ENCODE measurements at regions not wholly inside any gene's neighbourhood (a gene's known extent, or its start where the extent isn't known, plus 50 kb on each side); places are given as distances from the start of the nearest gene placed in this dataset.

DNA sequence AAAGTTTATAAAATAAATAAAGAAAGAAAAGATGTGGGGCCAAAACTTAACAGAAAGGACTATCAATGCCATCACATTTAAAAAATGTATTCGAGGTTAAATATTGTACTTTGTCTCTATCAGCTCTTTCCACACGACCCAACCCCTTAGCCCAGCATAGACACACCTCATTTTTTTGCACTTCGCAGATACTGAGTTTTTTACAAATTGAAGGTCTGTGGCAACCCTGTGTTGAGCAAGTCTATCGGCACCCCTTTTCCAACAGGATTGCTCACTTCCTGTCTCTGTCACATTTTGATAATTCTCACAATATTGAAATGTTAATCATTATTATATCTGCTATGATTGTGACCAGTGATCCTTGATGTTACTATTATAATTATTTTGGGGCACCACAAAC lies 151.6 kb upstream of the TBX20 start:
- ATAC-seq (replicated peaks in 1 of 2) (no peak), DNase-seq (no peak)
- Mint-ChIP-seq H3K4me3 (no peak overlapping the region), H3K27ac (no peak overlapping the region), H3K27me3 (ENCODE audit: low read depth) (peaks cover 5% of the 10 kb centered on the region), H3K9me3 (no peaks in the 10 kb centered on the region), H3K4me1 (ENCODE audit: low read depth) (no peaks in the 10 kb centered on the region), H3K36me3 (ENCODE audit: insufficient read depth in 2 of 2) (no peaks in the 10 kb centered on the region)

DNA sequence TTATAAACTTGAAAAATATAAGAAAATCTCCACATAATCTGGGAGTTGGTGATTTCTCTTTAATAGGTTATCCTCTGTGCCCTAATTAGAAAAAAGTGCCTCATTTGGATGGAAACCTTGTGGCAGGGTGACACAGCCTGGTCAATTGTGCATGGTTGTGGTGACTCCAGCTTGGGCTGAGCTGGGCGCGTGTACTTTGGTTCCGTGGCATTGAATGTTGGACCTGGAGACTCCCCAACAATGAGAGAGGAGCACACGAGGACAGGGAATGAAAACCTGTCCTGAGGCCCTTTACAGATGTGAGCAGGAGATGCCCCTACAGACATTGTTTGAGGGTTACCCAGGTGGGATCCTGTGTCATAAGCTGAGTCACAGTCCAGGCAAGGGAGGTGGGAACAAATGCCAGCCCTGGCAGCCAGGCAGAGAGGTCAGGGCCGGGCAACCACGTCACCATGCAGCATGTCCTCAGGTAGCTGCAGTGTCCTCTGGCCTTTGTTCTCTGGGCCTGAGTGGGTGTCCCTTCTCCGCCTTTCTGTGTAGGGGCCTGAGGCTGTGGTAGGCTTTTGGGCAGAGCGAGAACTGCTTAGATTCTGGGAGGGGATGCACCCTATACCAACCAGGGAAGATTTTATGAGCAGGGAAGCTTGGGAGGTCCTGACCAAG lies 147.4 kb upstream of the TBX20 start:
- Mint-ChIP-seq H3K4me3 (no peak overlapping the region), H3K36me3 (ENCODE audit: insufficient read depth in 2 of 2) (no peaks in the 10 kb centered on the region), H3K27ac (no peak overlapping the region), H3K9me3 (no peaks in the 10 kb centered on the region), H3K4me1 (ENCODE audit: low read depth) (no peaks in the 10 kb centered on the region), H3K27me3 (ENCODE audit: low read depth) (peaks cover 29% of the 10 kb centered on the region)
- DNase-seq (no peak), ATAC-seq (replicated peaks in 1 of 2) (no peak)

GRCh38 chr7:35399840-35400239 lies 145.9 kb upstream of the TBX20 start:
- H3K4me3 Mint-ChIP-seq: no peak overlapping the region
- DNase-seq (no peak), ATAC-seq (replicated peaks in 1 of 2) (no peak)
- no peaks in the 10 kb centered on the region for H3K9me3 Mint-ChIP-seq
- no peaks in the 10 kb centered on the region for H3K4me1 Mint-ChIP-seq (ENCODE audit: low read depth)
- peaks cover 34% of the 10 kb centered on the region for H3K27me3 Mint-ChIP-seq (ENCODE audit: low read depth)
- H3K27ac Mint-ChIP-seq: no peak overlapping the region
- no peaks in the 10 kb centered on the region for H3K36me3 Mint-ChIP-seq (ENCODE audit: insufficient read depth in 2 of 2)

DNA sequence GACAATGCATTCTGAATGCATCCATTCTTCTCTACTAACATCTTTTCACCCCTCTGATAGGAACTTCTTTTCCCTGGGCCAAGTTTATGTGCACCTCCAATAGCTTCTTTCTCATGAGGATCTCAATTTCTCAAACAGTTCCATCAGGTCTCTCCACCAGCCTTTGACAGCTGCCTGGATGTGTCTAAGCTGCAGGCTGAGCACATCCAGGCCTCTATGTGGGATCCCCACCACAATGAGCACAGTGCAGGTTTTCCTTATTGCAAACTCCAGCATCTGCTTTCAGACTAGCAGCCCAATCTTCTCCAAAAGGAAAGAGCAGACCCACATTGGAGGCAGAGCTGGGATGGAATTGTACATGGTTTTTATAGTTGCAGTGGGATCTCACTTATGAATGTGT lies 145.3 kb upstream of the TBX20 start:
- Mint-ChIP-seq H3K27me3 (ENCODE audit: low read depth) (peaks cover 35% of the 10 kb centered on the region), H3K4me3 (no peak overlapping the region), H3K27ac (no peak overlapping the region), H3K4me1 (ENCODE audit: low read depth) (no peaks in the 10 kb centered on the region), H3K9me3 (no peaks in the 10 kb centered on the region), H3K36me3 (ENCODE audit: insufficient read depth in 2 of 2) (no peaks in the 10 kb centered on the region)
- ATAC-seq (replicated peaks in 1 of 2) (no peak), DNase-seq (no peak)

- Mint-ChIP-seq H3K27ac (no peak overlapping the region), H3K27me3 (ENCODE audit: low read depth) (peaks cover 35% of the 10 kb centered on the region), H3K9me3 (no peaks in the 10 kb centered on the region), H3K4me1 (ENCODE audit: low read depth) (no peaks in the 10 kb centered on the region), H3K36me3 (ENCODE audit: insufficient read depth in 2 of 2) (no peaks in the 10 kb centered on the region), H3K4me3 (no peak overlapping the region)
- DNase-seq: no peak
- no peak for ATAC-seq (replicated peaks in 1 of 2)
Measured at GRCh38 chr7:35398518-35398917, 144.6 kb upstream of the TBX20 start.

GRCh38 chr7:35390146-35390545 lies 136.2 kb upstream of the TBX20 start:
- Mint-ChIP-seq H3K9me3 (no peaks in the 10 kb centered on the region), H3K4me1 (ENCODE audit: low read depth) (no peaks in the 10 kb centered on the region), H3K27ac (no peak overlapping the region), H3K36me3 (ENCODE audit: insufficient read depth in 2 of 2) (no peaks in the 10 kb centered on the region), H3K4me3 (no peak overlapping the region), H3K27me3 (ENCODE audit: low read depth) (peaks cover 8% of the 10 kb centered on the region)
- ATAC-seq (replicated peaks in 1 of 2): no peak
- no peak for DNase-seq

DNA sequence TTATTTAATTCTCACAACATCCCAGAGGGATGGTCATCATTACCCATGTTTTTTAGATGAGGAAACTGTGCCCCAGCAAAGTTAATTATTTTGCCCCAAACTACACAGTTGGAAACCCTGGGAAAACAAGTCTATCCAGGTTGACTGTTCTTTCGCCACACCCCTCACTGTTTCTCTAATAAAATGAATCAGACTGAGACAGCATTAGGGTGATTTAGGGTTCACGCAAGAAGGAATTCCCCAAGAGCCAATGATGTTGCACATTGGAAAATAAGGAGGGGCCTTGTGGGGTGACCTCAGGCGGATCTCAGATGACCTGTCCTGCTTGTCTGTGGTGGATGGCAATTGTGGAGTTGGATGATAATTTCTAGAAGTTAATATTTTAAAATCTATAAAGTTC lies 135.7 kb upstream of the TBX20 start:
- Mint-ChIP-seq H3K9me3 (no peaks in the 10 kb centered on the region), H3K4me3 (no peak overlapping the region), H3K27ac (no peak overlapping the region), H3K27me3 (ENCODE audit: low read depth) (peaks cover 8% of the 10 kb centered on the region), H3K36me3 (ENCODE audit: insufficient read depth in 2 of 2) (no peaks in the 10 kb centered on the region), H3K4me1 (ENCODE audit: low read depth) (no peaks in the 10 kb centered on the region)
- ATAC-seq (replicated peaks in 1 of 2) (no peak), DNase-seq (no peak)

GRCh38 chr7:35386816-35387706 lies 133.2 kb upstream of the TBX20 start:
- H3K27me3 Mint-ChIP-seq (ENCODE audit: low read depth): peaks cover 19% of the 10 kb centered on the region
- DNase-seq (no peak), ATAC-seq (replicated peaks in 1 of 2) (no peak)
- H3K27ac Mint-ChIP-seq: no peak overlapping the region
- no peak overlapping the region for H3K4me3 Mint-ChIP-seq
- H3K4me1 Mint-ChIP-seq (ENCODE audit: low read depth): no peaks in the 10 kb centered on the region
- no peaks in the 10 kb centered on the region for H3K9me3 Mint-ChIP-seq
- no peaks in the 10 kb centered on the region for H3K36me3 Mint-ChIP-seq (ENCODE audit: insufficient read depth in 2 of 2)

GRCh38 chr7:35386082-35386815 lies 132.3 kb upstream of the TBX20 start:
- ATAC-seq (replicated peaks in 1 of 2) (no peak), DNase-seq (no peak)
- Mint-ChIP-seq H3K9me3 (no peaks in the 10 kb centered on the region), H3K27ac (no peak overlapping the region), H3K4me3 (no peak overlapping the region), H3K27me3 (ENCODE audit: low read depth) (peaks cover 19% of the 10 kb centered on the region), H3K4me1 (ENCODE audit: low read depth) (no peaks in the 10 kb centered on the region), H3K36me3 (ENCODE audit: insufficient read depth in 2 of 2) (no peaks in the 10 kb centered on the region)

DNA sequence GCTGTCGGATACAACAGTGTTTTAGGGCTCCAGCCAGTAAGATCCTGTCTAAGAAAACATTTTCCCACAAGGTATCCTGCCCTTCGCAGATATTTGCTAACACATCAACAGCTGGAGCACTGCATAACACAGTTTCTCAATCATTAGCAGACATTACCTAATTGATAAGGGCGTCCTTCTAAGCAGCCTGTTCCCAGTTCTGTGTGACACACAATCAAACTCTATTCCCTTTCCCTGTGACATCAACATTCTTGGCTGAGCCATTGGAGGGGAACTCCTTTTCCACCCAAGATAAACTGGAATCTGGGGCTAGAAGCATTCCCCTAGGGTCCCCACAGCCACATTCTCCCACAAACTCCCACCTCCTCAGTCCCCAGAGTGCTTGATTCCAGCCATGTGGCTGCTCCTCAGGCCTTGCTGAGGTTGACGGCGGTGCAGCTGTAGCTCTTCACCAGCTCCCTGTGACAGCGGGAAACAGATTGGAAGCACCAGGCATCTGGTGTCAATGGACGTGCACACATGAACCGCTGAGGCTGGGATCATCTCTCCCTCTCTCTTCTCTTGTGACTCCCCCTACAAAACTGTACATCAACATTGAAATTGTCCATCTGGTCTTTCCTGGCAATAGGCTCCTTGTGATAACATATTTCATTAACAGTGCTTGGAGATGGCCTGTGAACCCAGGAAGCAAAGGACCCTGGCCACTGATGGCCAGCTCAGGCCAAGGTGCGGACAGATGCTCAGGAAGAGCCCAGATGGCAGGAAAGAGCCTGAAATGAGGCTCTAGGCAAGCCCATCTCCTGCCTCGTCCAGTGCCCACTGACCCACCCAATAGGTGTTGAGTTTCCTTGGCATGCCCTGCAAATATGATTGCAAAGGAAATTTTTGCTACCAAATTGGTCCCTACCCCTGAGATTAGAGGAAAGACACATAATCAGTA lies 131.1 kb upstream of the TBX20 start:
- Mint-ChIP-seq H3K4me1 (ENCODE audit: low read depth) (no peaks in the 10 kb centered on the region), H3K36me3 (ENCODE audit: insufficient read depth in 2 of 2) (no peaks in the 10 kb centered on the region), H3K9me3 (no peaks in the 10 kb centered on the region), H3K4me3 (no peak overlapping the region), H3K27me3 (ENCODE audit: low read depth) (peaks cover 19% of the 10 kb centered on the region), H3K27ac (no peak overlapping the region)
- no peak for ATAC-seq (replicated peaks in 1 of 2)
- DNase-seq: no peak

GRCh38 chr7:35380739-35381224 lies 126.9 kb upstream of the TBX20 start:
- Mint-ChIP-seq H3K4me1 (ENCODE audit: low read depth) (no peaks in the 10 kb centered on the region), H3K27me3 (ENCODE audit: low read depth) (peaks cover 26% of the 10 kb centered on the region)
- no peak for ATAC-seq (replicated peaks in 1 of 2)

GRCh38 chr7:35379481-35379880 lies 125.6 kb upstream of the TBX20 start:
- Mint-ChIP-seq H3K27ac (no peak overlapping the region), H3K4me3 (no peak overlapping the region), H3K9me3 (peaks cover 2% of the 10 kb centered on the region in 2 donors), H3K36me3 (ENCODE audit: insufficient read depth in 2 of 2) (no peaks in the 10 kb centered on the region), H3K4me1 (ENCODE audit: low read depth) (no peaks in the 10 kb centered on the region), H3K27me3 (ENCODE audit: low read depth) (peaks cover 17% of the 10 kb centered on the region)
- ATAC-seq (replicated peaks in 1 of 2): no peak
- DNase-seq: no peak

More at GRCh38 chr7:35380739-35381224, 126.9 kb upstream of the TBX20 start:
- Mint-ChIP-seq H3K27ac (no peak overlapping the region), H3K9me3 (no peaks in the 10 kb centered on the region), H3K36me3 (ENCODE audit: insufficient read depth in 2 of 2) (no peaks in the 10 kb centered on the region), H3K4me3 (no peak overlapping the region)
- no peak for DNase-seq
